ENCODE measurements at regions not wholly inside any gene's neighbourhood (a gene's known extent, or its start where the extent isn't known, plus 50 kb on each side); places are given as distances from the start of the nearest gene placed in this dataset.

DNA sequence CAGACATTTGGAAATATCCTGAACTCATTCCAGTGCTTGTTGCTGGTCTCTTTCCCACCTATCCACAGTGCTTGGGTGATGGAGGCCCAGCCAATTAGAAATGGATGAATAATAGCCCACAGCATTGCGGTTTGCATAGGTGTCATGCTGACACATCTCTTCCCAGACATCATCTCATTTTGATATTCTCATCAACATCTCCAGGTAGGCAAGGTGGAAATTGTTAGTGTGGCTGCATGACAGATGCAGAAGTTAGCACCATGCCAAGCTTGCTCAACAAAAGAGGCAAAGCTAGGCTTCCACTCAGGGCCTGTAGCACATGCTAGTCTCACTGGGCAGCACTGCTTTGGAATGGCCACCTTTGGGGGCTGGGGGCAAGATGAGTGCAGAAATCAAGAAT, 1118.9 kb downstream of the VRK1 start:
- DNase-seq: no peak

DNA sequence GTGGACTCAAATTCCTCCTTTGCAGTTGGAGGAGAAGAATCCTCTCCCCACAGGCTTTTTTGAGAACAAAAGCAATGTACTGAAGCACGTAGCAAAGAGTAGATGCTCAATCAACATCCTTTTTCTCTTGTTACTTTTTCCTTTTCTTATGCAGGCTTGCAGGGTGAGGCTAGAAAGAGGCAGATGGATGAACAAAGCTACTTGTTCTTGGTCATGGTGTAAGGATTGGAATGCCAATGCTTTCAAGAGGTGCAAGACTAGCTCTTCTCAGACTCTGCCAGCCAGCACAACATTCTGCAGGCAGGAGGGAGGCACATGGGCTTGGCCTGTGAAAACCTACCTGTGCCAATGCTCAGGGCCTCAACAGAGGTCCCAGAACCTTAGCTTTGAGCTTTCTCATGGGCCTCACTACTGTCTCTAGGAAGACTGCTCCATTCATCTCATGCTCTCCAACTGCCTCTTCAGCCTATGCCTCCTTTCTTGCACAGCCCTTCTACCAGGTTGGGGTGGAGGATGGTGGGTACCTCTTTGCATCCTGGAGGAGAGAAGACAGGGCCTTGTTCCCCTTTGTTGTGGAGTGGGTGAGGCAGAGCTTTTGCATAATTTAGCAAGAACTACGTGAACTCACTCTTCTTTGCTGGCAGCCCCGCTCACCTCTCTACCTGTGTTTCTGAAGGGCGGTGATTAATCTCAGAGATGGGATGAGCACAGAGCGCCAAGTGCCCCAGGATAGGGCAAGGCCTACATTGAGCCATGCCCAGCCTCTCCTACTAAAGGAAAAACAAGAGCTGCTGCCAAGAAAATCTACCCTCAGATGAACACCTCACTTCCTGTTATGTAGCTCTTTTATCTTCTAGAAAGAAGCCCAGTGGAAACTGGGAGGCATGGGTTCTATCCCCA, 1119.7 kb downstream of the VRK1 start:
- no peak for DNase-seq

GRCh38 chr14:97920201-97920600, 1123.0 kb downstream of the VRK1 start:
- DNase-seq: no peak

DNA sequence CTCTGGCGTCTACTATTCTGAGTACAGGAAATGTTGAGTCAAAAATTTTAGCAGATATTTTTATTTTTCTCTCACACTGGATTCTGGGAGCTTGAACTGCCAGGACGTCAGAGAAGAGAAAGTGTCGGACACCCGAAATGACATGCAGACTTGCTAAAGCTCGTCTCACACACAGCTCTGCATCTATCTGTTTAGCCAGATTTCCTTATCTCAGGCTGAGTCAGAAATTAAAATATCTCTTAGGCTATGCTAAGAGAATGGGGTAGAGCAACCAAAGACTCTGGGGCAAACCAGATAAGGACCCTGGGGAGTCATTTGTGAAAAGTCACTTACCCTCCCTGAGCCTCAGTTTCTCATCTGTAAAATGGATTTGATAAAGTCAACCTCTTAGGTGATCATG, 1124.1 kb downstream of the VRK1 start:
- no peak for DNase-seq

- no peak for DNase-seq
Measured at GRCh38 chr14:97924922-97925613, 1127.9 kb downstream of the VRK1 start.

DNA sequence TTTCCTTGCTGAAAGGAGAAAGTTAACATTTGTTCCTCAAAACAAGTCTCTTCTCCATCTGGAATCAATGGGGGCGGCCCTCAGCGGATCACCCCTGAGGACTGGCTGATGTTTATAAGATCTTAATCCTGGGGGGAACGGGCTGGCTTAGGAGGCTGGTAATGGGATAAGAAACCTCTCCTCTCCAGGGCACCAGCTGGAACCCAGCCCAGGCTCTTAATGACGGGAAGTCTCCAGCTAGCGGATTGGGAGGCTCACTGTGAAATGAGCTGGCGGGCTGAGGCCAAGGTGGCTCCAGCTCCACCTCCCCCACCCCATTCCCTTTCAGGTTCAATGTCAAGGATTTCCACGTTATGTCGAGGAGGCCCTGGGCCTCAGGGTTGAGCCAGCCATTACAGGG, 1133.0 kb downstream of the VRK1 start:
- no peak for DNase-seq

- DNase-seq: no peak
Measured at GRCh38 chr14:97931273-97931672, 1134.1 kb downstream of the VRK1 start.

GRCh38 chr14:97942921-97943320, 1145.7 kb downstream of the VRK1 start:
- no peak for DNase-seq

DNA sequence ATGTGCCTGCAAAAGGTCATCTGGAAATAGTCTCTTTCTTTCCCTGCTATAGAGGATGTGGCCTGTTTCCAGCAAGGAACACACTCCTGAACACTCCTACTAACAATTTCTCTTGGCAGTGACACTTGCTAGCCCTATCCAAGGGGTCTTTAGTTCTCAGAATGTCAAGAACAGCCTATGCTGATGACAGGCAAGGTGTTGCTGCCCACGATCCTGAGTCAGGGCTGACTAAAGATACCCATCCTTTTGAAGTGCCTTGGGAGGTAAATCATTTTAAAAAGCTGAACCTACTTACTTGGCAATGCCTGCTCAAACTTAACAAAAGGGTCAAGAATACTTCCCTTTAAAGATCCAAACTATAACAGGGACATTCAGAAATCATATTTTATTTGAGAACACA, 1146.4 kb downstream of the VRK1 start:
- DNase-seq: no peak

- DNase-seq: no peak
Measured at GRCh38 chr14:97944380-97944779, 1147.2 kb downstream of the VRK1 start.

- no peak for DNase-seq
Measured at GRCh38 chr14:97945631-97946030, 1148.4 kb downstream of the VRK1 start.

DNA sequence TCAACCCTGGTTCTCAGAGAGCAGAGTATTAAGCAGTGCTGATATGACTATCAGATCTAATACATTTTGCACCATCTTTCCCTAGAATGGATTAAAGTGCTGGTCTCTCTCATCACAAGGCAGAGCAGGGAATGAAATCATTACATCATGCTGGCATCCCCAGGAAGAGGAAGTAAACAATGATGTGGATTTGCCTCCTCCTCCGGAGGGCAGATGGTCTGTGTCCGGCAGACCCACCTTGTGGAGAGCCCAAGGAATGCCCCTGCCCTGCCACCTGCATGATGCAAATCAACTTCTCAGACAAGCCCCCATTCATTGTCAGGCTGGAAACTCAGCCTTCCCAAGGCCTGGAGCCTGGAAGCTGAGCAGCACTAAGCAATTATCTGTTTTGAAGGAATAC, 1149.1 kb downstream of the VRK1 start:
- DNase-seq: no peak

DNA sequence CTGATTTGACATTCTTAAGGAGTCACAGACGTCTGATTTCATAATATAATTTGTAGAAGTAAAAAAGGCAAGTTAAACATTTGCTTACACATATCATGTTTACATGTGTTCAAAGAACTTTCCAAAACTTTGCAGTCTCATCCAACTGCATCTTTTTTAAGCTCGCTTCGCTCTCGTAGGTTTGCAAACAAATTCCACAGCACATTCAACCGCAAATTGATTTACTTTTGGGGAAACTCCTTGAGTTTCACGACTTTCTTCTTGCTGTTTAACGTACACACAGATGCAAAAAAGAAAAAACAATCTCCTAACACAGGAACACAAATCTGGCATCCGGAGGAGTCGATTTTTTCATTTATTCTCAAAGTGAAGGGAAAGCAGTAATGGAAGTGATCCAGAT, 1149.5 kb downstream of the VRK1 start:
- DNase-seq: no peak

GRCh38 chr14:97948841-97949240, 1151.7 kb downstream of the VRK1 start:
- no peak for DNase-seq

- DNase-seq: no peak
Measured at GRCh38 chr14:97956581-97957340, 1159.6 kb downstream of the VRK1 start.

DNA sequence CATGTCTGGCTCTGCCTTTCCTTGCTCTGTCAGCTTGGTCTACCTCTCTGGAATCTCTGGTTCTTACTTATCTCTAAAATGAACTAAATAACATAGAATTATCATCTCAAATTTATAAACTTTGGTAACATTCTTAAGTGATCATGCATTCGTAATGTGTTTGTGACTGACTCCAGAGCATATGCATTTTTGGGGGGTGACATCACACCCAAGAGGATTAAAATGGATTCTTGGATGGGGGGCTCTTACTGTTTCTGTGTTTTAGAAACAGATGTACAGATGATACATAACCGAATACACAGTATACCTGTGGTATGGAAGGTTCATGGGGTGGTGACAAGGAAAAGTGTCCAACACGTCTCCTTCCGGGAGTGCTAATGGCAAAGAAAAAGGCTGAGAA, 1162.1 kb downstream of the VRK1 start:
- no peak for DNase-seq

GRCh38 chr14:97960436-97960835, 1163.3 kb downstream of the VRK1 start:
- no peak for DNase-seq

DNA sequence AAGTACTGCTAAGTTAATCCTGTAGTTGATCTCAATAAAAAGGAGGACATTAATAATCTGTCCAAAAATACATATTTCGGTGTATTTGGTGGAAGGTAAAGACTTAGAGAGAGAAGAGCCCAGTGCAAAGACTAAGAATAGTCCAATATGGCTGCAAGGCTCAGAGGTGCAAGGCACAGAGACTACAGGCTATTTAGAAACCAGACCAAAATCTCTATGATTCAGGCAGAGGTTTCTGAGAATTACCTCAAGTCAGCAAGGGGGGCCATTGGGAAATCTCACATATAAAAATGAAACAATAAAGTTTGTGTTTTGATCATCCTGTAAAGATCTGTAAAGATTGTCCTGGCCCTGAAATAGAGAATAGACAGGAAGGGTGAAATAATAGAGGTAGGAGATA, 1173.0 kb downstream of the VRK1 start:
- DNase-seq: no peak

DNA sequence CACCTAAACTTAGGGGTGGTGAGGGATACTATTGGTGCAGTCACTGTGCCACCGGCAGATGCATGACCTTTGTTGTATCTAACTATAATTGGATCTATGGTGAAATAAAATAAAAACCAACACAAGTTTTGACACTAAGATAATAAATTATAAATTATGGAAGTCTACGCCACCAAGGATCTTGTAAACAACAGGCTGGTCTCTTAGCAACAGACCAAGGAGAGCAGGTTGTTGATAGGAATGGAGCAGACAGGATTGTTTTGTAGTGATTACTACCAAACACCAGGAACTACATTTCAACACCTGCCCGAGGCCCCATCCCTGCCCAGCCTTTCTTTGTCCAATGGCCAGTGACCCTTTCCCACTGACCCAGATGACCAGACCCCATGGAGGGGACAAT, 1178.0 kb downstream of the VRK1 start:
- no peak for DNase-seq

DNA sequence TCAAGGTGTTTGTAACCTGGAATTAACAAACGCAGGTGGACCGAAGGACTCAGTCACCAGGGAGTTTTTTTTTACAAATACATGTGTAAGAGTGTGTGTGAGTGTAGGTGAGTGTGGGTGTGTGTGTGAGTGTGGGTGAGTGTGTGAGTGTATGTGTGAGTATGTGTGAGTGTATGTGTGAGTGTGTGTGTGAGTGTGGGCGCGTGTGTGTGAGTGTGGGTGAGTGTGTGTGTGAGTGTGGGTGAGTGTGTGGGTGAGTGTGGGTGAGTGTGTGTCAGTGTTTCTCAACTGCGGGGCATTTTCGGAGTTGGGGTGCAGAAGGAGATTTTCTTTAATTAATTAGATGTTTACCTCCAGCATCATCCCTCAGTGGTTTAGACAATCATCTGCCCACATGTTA, 1178.8 kb downstream of the VRK1 start:
- DNase-seq: no peak

- DNase-seq: no peak
Measured at GRCh38 chr14:97976861-97977260, 1179.7 kb downstream of the VRK1 start.

GRCh38 chr14:97977651-97978261, 1180.6 kb downstream of the VRK1 start:
- DNase-seq: no peak

DNA sequence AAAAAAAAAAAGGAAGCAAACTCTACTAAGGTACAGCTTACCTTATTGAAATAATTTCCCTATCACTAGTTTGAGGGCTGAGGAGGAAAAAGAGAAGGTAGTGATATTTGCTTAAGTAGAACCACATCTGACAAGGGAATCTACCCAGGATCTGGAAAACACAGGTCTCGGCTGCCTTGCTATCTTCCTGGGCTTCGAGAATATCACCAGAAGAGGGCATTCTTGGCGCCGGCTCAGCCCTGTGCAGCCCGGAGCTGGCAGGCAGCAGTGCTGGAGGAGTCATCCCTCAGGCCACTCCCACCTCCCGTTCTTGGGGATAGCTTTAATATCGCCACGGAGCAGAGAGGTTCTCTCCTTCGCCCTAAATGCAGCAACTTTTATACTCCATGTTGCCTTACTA, 1181.2 kb downstream of the VRK1 start:
- DNase-seq: no peak
